ENCODE measurements at regions not wholly inside any gene's neighbourhood (a gene's known extent, or its start where the extent isn't known, plus 50 kb on each side); places are given as distances from the start of the nearest gene placed in this dataset.
"Not testable (repeated sequence)": the region's sequence is repeated elsewhere in the genome, so short reads cannot be mapped to it uniquely, and the experiment has no call there.

- TF ChIP-seq E2F6 (IDR thresholded peaks at IDR 0.05) (no peak), TAF1 (IDR thresholded peaks at IDR 0.05; ENCODE audit: low read depth, low read length) (no peak), CREB1 (IDR thresholded peaks at IDR 0.05) (no peak), POU5F1 (IDR thresholded peaks at IDR 0.05; ENCODE audit: low read depth, low read length) (no peak), SP1 (IDR thresholded peaks at IDR 0.05; ENCODE audit: low read depth, low read length) (no peak), SRF (IDR thresholded peaks at IDR 0.05; ENCODE audit: low read depth, low read length) (no peak), PHF8 (conservative IDR thresholded peaks at IDR 0.05; ENCODE audit: low read depth, low read length) (no peak), RFX5 (IDR thresholded peaks at IDR 0.05; ENCODE audit: borderline replicate concordance, low read depth, low read length) (no peak), SUZ12 (IDR thresholded peaks at IDR 0.05; ENCODE audit: low read length) (no peak)
These were observed 59.9 kb upstream of the NCOA3 start (continued) for GRCh38 chr20:47441774-47442150.

GRCh38 chr20:47443060-47443459 lies 58.6 kb upstream of the NCOA3 start:
- H3K79me2 ChIP-seq (ENCODE audit: control insufficient read depth in 1 of 2, insufficient read depth in 2 of 2, low read length in 2 of 2); H3K9ac ChIP-seq (replicated peaks in 1 of 4; ENCODE audit: extremely low read depth in 1 of 4, low read depth in 3 of 4, low read length in 3 of 4); H4K5ac ChIP-seq (ENCODE audit: insufficient read length, low read depth, low read length); H3K27me3 ChIP-seq (replicated peaks in 1 of 4; ENCODE audit: control insufficient read depth in 3 of 4, extremely low read depth in 1 of 4, insufficient read depth in 3 of 4, low read length in 3 of 4); H3K14ac ChIP-seq (ENCODE audit: insufficient read length); H3K18ac ChIP-seq (ENCODE audit: extremely low read depth, low read length); H2BK5ac ChIP-seq (ENCODE audit: low read depth, low read length); H3K36me3 ChIP-seq (ENCODE audit: control insufficient read depth in 2 of 4, insufficient read depth in 4 of 4, low read length in 3 of 4); H3K9me3 ChIP-seq (ENCODE audit: insufficient read depth in 2 of 2, low read depth in 1 of 2, low read length in 1 of 2); H3K79me1 ChIP-seq (ENCODE audit: low read depth, low read length); H3K56ac ChIP-seq (replicated peaks; ENCODE audit: insufficient read length, low read depth, low read length); H4K91ac ChIP-seq (replicated peaks; ENCODE audit: insufficient read length, low read length); H3K4me3 ChIP-seq (ENCODE audit: extremely low read depth in 1 of 4, insufficient read depth in 2 of 4, low read depth in 3 of 4, low read length in 4 of 4); H4K20me1 ChIP-seq (replicated peaks in 1 of 2; ENCODE audit: control insufficient read depth in 1 of 2, insufficient read depth in 2 of 2, low read length in 2 of 2); H3K4me1 ChIP-seq (replicated peaks in 1 of 4; ENCODE audit: control insufficient read depth in 3 of 4, insufficient read depth in 4 of 4, low read length in 3 of 4); H2AFZ ChIP-seq (ENCODE audit: low read length); H3K4me2 ChIP-seq (ENCODE audit: insufficient read depth in 1 of 2, low read depth in 2 of 2, low read length in 2 of 2); H3K4ac ChIP-seq (replicated peaks; ENCODE audit: insufficient read length, low read depth, low read length); H2BK120ac ChIP-seq (replicated peaks; ENCODE audit: low read depth, low read length); H2BK12ac ChIP-seq (ENCODE audit: low read depth, low read length); DNase-seq (ENCODE audit: low read depth in 1 of 2, low spot score in 2 of 2); H3K27ac ChIP-seq (ENCODE audit: low read depth, low read length); H2BK20ac ChIP-seq (ENCODE audit: low read length); FAIRE-seq; H2BK15ac ChIP-seq (ENCODE audit: low read length); H3K23ac ChIP-seq (ENCODE audit: insufficient read length); H4K8ac ChIP-seq (ENCODE audit: extremely low read depth, insufficient read depth, low read length); H3K23me2 ChIP-seq (ENCODE audit: low read depth, low read length); H2AK5ac ChIP-seq (ENCODE audit: low read depth, low read length): not testable (repeated sequence)
- POLR2A ChIA-PET (ENCODE audit: partially characterized antibody), result interaction anchor here (0.6 kb wide), 1 partner anchor 739 kb away, joined by 4 read pairs; no protein-coding TSS in a partner anchor
- WGBS, 2 experiments (ENCODE audit: extremely low coverage in 1 of 2, insufficient coverage in 1 of 2, insufficient read length in 1 of 2, insufficient replicate concordance in 2 of 2, low coverage in 1 of 2, low lambda C conversion rate in 2 of 2, missing lambda C conversion rate in 1 of 2), result 94% methylated on average over 9 of the region's 9 CpGs; no CpG with 5 or more reads in 1 of the 2 experiments
- CTCF ChIA-PET (ENCODE audit: partially characterized antibody), result interaction anchor here (0.6 kb wide), 1 partner anchor 254 kb away, joined by 3 read pairs; no protein-coding TSS in a partner anchor
